Caki2 (cell line): ENCODE measurements at regions not wholly inside any gene's neighbourhood (a gene's known extent, or its start where the extent isn't known, plus 50 kb on each side); places are given as distances from the start of the nearest gene placed in this dataset.

Experiments
- DNase-seq: peaks from one replicate; pipeline ENCODE4 v3.0.0-alpha.2; 2015; ENCODE audit warnings: low read depth
- in situ Hi-C: cut with HindIII; loops from 2 replicates; pipeline ENCODE4 v1.10.0; 2016; ENCODE audit warnings: low sequenced_read_pairs, low pct_unique_long_range_greater_than_20kb, mixed read lengths

GRCh38 chr18:73839441-73839840 is 308.2 kb downstream of the FBXO15 start:
- in situ Hi-C loops: no loop called here
- no peak for DNase-seq

- DNase-seq: no peak
- in situ Hi-C loops: no loop called here
These were observed 309.5 kb downstream of the FBXO15 start for GRCh38 chr18:73838107-73838506.

GRCh38 chr18:73835656-73836364 is 311.8 kb downstream of the FBXO15 start:
- in situ Hi-C loops: no loop called here
- DNase-seq: no peak

DNA sequence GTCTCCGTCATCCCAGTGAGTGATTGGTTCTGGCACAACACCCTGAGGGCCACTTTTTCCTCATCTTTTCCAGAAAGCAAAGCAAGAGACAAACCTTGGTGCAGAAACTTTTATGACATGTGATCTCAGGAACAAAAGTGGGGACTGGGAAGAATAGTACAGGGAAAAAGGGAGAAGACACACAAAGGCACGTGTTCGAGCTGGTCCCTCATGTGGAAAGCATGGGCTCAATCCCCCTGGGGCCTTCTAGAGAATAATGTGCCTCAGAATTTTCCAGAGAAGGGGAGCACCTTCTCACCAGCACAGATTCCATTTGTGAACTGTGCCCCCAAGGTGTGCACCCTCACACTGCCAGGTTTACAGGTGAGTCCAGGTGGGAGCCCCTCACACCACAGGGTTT is 312.6 kb downstream of the FBXO15 start:
- no peak for DNase-seq
- in situ Hi-C loops: no loop called here

DNA sequence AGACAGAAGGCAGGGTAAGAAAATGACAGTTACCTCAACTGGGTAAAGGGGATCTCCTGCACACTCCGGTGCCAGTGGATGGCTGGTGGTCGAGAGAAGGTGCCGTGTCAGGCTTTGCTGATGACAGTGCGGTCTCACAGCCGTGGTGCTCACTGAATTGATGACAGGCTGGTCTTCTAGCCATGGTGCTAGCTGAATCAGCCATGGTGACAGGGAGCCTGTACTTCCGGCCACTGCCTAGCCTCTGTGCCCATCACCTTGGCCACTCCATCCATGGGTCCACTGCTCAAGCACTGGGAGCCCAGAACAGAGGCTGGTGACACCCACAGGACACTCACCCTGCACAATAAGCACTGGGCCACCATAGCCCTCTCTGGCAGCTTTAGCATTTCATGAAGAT is 315.9 kb downstream of the FBXO15 start:
- DNase-seq: no peak
- in situ Hi-C loops: no loop called here

GRCh38 chr18:73829146-73829545 is 318.5 kb downstream of the FBXO15 start:
- no peak for DNase-seq
- in situ Hi-C loops: no loop called here

GRCh38 chr18:73827801-73828200 is 319.8 kb downstream of the FBXO15 start:
- no peak for DNase-seq
- in situ Hi-C loops: no loop called here

DNA sequence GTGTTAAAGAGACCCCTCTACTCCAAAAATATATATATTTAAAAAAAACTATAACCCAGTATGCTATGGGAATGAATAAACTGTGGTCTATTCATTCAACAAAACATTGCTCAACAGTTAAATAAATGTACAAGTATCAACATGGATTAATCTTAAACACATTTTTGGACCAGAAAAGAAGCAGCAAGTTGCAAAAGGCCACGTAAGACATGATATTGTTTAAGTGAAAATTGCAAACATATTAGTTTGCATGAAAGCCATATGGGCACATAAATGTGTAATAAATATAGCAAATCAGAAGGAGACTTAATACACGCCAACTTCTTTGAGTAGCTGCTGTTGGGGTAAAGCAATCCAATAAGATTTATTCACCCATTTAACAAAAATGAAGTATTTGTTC is 321.5 kb downstream of the FBXO15 start:
- in situ Hi-C loops: no loop called here
- DNase-seq: no peak

DNA sequence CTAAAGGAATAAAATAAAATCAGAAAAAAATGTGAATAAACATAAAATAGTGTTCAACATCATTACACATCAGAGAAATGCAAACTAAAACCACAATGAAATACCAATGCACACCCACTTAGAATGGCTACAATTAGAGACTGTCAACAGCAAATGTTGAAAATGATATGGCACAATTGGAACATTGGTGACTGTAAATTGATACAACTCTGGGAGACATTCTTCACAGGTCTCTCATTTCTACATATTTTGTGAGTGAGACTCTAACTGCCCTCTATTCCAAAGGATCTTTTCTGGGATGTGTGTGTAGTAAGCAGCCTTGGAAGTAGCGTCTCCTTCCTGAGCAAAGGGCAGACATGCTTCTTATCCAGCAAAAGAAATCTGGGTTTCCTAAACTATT is 323.0 kb downstream of the FBXO15 start:
- DNase-seq: no peak
- in situ Hi-C loops: no loop called here

DNA sequence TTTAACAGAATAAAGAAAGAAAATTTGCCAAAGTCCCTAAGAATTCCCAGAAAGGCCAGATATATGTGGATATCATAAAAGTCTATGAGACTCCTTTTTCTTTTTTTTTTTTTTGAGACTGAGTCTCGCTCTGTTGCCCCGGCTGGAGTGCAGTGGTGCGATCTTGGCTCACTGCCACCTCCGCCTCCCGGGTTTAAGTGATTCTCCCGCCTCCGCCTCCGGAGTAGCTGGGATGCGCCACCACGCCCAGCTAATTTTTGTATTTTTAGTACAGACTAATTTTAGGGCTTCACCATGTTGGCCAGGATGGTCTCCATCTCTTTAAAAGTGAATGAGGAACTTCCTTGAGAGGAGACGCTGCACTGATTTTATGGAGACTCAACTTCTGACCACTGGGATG is 335.2 kb downstream of the FBXO15 start:
- in situ Hi-C loops: no loop called here
- DNase-seq: no peak

DNA sequence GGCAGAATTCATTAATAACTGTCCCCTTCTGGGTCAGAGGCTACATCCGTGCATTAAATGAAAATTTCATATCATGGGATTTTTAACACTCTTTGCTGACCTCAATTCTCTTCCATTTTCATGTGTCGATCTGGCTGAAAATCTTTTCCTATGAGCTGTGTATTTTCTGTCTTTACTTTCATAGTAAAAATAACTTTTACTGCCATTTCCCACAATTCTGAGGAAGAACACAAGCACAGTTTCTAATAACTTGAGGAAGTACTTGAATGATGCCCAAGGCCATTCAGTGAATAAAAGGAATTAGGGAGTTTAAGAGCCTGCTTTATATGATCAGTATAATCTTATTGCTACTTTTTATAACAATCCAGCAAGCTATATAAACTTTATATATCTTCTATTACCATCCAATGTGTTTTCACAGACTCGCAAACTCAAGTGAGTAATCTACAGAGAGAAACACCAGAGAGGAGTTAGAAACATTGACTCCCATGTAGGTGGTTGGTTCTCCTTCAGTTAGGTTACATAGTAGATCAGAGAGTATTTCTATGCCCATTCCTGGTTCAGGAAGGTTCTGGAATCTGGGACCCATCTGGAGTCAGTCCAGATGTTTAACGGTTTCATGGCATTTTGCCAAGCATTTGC is 340.0 kb downstream of the FBXO15 start:
- in situ Hi-C loops: no loop called here
- no peak for DNase-seq

DNA sequence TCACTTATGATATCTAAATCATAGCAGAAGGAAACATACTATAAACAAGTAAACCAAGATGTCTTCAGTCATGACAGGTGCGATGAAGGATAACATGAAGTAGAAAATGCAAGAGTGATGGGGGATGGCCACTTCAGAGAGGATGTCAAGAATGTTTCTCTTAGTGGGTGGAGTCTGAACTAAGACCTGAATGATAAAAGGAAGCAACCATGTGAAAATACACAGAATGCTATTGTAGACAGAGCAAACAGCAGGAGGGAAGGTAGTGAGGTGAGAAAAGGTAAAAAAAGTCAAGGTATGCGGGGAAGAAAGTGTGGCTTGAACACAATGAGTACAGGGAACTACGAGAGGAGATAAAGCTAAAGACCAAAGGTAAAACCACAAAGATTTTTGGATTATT is 341.6 kb downstream of the FBXO15 start:
- in situ Hi-C loops: no loop called here

DNA sequence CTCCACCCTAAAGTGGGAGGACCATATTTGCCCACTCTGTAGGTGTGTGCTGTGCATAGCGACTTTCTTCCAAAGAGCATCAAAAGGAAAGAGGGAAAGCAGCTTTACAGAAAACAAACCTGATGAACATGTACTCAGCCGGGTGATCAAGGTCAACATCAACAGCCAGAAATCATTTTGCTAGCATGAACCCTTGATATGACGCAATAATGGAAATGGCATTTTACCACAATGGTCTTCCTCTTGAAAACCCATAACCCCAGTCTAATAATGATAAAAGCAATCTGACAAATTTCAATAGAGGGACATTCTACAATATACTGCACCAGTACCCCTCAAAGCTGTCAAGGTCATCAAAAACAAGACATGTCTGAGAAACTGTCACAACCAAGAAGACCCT is 350.2 kb downstream of the FBXO15 start:
- DNase-seq: no peak
- in situ Hi-C loops: no loop called here

More for the DNA sequence above, 341.6 kb downstream of the FBXO15 start:
- DNase-seq: no peak

GRCh38 chr18:73793386-73793785 is 354.2 kb downstream of the FBXO15 start:
- DNase-seq: no peak
- in situ Hi-C loops: no loop called here

DNA sequence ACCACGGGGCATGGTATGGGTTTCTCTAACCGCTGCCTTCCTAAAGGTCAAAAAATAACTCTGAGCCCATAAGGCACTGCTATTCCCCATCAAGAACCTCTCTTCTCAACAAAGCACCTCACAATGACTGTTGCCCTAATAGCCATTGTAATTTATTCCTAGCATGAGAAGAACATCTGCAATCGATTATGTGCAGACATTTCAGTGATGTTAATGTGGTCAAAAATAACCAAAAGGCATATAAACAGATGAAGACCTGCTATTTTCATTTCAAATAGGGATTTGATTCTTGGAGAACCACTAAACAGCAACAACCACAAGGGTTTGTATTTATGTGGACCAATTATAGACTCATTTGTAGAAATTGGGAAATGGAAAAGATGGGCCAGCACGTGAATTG is 356.6 kb downstream of the FBXO15 start:
- in situ Hi-C loops: no loop called here
- no peak for DNase-seq

DNA sequence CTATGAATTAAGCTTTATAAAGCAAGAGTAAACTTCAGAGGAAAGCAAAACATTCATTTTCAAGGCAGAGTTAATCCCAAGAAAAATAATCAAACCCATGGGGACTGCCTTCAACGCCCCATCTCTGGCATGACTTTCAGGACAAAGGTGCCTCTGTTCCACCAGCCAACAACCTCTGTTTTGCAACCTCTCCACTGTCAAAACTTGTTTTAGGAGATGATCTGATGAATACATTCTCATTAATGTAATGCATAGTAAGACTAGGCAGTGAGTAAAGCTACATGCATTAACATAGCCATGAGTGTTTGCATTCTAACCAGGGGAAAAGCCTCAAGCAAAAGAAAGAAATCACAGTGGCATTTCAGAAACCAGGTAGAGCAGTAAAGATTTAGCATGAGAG is 357.0 kb downstream of the FBXO15 start:
- no peak for DNase-seq
- in situ Hi-C loops: no loop called here

DNA sequence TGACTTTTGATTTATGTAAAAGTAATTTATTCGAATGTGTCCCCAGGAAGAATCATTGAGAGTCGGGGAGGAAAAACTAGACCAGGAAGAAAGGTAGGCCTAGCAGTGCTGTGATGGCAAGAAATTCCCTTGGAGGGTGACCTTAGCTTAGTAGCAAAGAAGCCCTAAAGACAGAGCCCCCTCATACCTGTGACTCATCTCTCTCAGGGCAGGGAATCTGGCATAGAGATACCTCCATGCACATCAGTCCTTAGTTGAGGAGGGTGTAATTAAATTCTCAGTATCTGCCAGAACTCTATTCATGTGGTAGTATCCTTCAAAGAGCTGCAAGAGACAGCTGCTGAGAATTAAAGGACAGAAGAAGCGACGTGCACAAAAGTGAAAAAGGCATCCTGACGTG is 360.3 kb downstream of the FBXO15 start:
- in situ Hi-C loops: no loop called here
- DNase-seq: no peak

GRCh38 chr18:73785300-73785699 is 362.3 kb downstream of the FBXO15 start:
- DNase-seq: no peak
- in situ Hi-C loops: no loop called here

GRCh38 chr18:73784853-73785252 is 362.8 kb downstream of the FBXO15 start:
- no peak for DNase-seq
- in situ Hi-C loops: no loop called here

DNA sequence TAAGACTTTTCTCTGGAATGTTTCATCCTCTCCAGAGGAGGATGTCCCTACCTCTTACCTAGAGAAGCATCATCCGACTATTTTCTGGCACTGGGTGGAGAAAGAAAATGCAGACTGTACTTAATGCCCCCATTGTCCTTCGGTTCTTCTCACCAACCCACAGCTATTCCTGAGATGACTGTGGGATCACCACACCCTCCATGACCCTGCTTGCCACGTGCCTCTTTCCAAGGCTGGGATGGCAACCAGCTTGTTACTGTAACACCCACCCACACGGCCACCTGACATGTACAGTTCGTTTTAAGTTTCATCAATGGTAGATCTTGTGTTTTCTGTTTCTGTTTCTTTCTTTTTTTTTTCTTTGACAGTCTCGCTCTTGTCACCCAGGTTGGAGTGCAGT is 365.2 kb downstream of the FBXO15 start:
- no peak for DNase-seq
- in situ Hi-C loops: no loop called here
